Neural progenitor cell (in vitro differentiated cells): ENCODE measurements at regions not wholly inside any gene's neighbourhood (a gene's known extent, or its start where the extent isn't known, plus 50 kb on each side); places are given as distances from the start of the nearest gene placed in this dataset.

Experiments
- CTCF ChIP-seq: fragments of 200-600 bp; sonication (generic); IDR thresholded peaks from 2 replicates; pipeline ENCODE4 v1.5.1; 2017; ENCODE audit warnings: antibody characterized with exemption, mild to moderate bottlenecking
- EZH2 ChIP-seq: fragments of 200-600 bp; sonication (generic); IDR thresholded peaks from 2 replicates; pipeline ENCODE4 v1.6.1; 2017; ENCODE audit warnings: antibody characterized with exemption, mild to moderate bottlenecking, moderate library complexity

DNA sequence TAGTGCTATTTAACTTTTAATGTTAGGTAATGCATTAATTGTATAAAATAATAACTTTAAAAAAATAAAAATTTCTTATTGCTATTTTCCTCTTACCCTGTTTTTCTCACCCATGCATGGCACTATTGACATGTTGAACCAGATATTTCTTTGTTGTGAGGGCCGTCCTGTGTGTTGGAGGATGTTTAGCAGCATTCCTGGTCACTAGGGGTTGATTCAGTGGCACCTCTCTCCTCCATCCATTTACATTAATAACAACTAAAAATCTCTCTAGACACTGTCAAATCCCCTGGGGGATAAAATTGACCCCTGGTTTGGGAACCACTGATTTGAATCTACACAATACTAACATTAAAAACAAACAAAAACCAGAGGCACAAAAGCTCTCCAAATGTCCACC lies 147.5 kb upstream of the MIS18BP1 start:
- TF ChIP-seq EZH2 (no peak), CTCF (no peak)
